ENCODE measurements at regions not wholly inside any gene's neighbourhood (a gene's known extent, or its start where the extent isn't known, plus 50 kb on each side); places are given as distances from the start of the nearest gene placed in this dataset.

DNA sequence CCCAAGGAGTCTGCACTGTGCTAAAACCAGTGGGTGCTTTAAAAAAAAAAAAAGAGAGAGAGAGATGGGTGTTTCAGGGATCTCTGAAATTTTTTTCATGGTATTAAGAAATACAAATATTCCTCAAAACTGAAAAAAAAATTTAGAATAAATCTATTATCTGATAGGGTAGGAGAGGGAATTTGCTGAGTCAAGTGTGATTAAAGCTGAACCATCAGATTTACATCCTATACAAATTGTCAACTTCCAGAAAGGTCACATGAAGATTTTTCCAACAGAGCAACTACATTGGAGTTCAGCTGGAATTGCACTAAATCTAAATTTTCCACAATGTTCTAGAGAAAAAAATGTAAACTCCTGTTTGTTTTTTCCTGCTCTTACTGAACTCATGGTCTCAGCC, 79.3 kb upstream of the DSCAM start:
- TF ChIP-seq POLR2A (IDR thresholded peaks at IDR 0.05; ENCODE audit: insufficient read depth in 1 of 2, low read depth in 2 of 2, low read length in 2 of 2): no peak
- TF ChIP-seq, protein P1, sequence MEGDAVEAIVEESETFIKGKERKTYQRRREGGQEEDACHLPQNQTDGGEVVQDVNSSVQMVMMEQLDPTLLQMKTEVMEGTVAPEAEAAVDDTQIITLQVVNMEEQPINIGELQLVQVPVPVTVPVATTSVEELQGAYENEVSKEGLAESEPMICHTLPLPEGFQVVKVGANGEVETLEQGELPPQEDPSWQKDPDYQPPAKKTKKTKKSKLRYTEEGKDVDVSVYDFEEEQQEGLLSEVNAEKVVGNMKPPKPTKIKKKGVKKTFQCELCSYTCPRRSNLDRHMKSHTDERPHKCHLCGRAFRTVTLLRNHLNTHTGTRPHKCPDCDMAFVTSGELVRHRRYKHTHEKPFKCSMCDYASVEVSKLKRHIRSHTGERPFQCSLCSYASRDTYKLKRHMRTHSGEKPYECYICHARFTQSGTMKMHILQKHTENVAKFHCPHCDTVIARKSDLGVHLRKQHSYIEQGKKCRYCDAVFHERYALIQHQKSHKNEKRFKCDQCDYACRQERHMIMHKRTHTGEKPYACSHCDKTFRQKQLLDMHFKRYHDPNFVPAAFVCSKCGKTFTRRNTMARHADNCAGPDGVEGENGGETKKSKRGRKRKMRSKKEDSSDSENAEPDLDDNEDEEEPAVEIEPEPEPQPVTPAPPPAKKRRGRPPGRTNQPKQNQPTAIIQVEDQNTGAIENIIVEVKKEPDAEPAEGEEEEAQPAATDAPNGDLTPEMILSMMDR (CRISPR knock-in tag; IDR thresholded peaks at IDR 0.05): no peak
- no peak for TF ChIP-seq ZNF274 (CRISPR knock-in tag; IDR thresholded peaks at IDR 0.05)
- TF ChIP-seq ZNF331 (CRISPR knock-in tag; IDR thresholded peaks at IDR 0.05): no peak

All from HepG2 (cell line).